Hindlimb muscle (tissue), 1 donor: ENCODE measurements at regions not wholly inside any gene's neighbourhood (a gene's known extent, or its start where the extent isn't known, plus 50 kb on each side); places are given as distances from the start of the nearest gene placed in this dataset.
A peak's percentile ranks its signal among the peaks of the same experiment; 100 is the strongest.
"Not testable (repeated sequence)": the region's sequence is repeated elsewhere in the genome, so short reads cannot be mapped to it uniquely, and the experiment has no call there.

Experiments
- DNase-seq: peaks from one replicate; pipeline ENCODE4 v3.0.0-alpha.2; 2013

GRCh38 chr18:51248685-51249084, 51.2 kb upstream of the MEX3C start:
- DNase-seq: no peak

GRCh38 chr18:51250006-51250405, 52.5 kb upstream of the MEX3C start:
- DNase-seq: no peak

GRCh38 chr18:51250458-51251024, 53.1 kb upstream of the MEX3C start:
- DNase-seq: no peak

GRCh38 chr18:51251625-51252024, 54.1 kb upstream of the MEX3C start:
- no peak for DNase-seq

- DNase-seq: no peak
These were observed 56.0 kb upstream of the MEX3C start for GRCh38 chr18:51253476-51253875.

GRCh38 chr18:51255693-51256092, 58.2 kb upstream of the MEX3C start:
- DNase-seq: no peak

- DNase-seq: no peak
These were observed 59.7 kb upstream of the MEX3C start for GRCh38 chr18:51257150-51257549.

GRCh38 chr18:51260118-51260517, 62.6 kb upstream of the MEX3C start:
- no peak for DNase-seq

- not testable (repeated sequence) for DNase-seq
These were observed 68.6 kb upstream of the MEX3C start for GRCh38 chr18:51266077-51266476.

- DNase-seq: no peak
These were observed 69.3 kb upstream of the MEX3C start for GRCh38 chr18:51266773-51267172.

GRCh38 chr18:51273437-51273836, 76.0 kb upstream of the MEX3C start:
- DNase-seq: no peak

- peak; percentile 49 for DNase-seq
These were observed 78.4 kb upstream of the MEX3C start for GRCh38 chr18:51275712-51276476.

GRCh38 chr18:51278045-51278649, 80.7 kb upstream of the MEX3C start:
- no peak for DNase-seq

- no peak for DNase-seq
These were observed 82.0 kb upstream of the MEX3C start for GRCh38 chr18:51279367-51279984.

GRCh38 chr18:51287818-51288508, 90.5 kb upstream of the MEX3C start:
- no peak for DNase-seq

GRCh38 chr18:51288582-51288981, 91.1 kb upstream of the MEX3C start:
- no peak for DNase-seq

- no peak for DNase-seq
These were observed 93.4 kb upstream of the MEX3C start for GRCh38 chr18:51290860-51291259.

- no peak for DNase-seq
These were observed 103.4 kb upstream of the MEX3C start for GRCh38 chr18:51300912-51301311.

- DNase-seq: no peak
These were observed 103.9 kb upstream of the MEX3C start for GRCh38 chr18:51301376-51301775.

GRCh38 chr18:51316677-51317076, 119.2 kb upstream of the MEX3C start:
- no peak for DNase-seq

- DNase-seq: no peak
These were observed 124.2 kb upstream of the MEX3C start for GRCh38 chr18:51321696-51322095.

- no peak for DNase-seq
These were observed 126.5 kb upstream of the MEX3C start for GRCh38 chr18:51323961-51324360.

GRCh38 chr18:51330148-51330547, 132.7 kb upstream of the MEX3C start:
- peak; percentile 4 for DNase-seq
